ENCODE measurements at regions not wholly inside any gene's neighbourhood (a gene's known extent, or its start where the extent isn't known, plus 50 kb on each side); places are given as distances from the start of the nearest gene placed in this dataset.

DNA sequence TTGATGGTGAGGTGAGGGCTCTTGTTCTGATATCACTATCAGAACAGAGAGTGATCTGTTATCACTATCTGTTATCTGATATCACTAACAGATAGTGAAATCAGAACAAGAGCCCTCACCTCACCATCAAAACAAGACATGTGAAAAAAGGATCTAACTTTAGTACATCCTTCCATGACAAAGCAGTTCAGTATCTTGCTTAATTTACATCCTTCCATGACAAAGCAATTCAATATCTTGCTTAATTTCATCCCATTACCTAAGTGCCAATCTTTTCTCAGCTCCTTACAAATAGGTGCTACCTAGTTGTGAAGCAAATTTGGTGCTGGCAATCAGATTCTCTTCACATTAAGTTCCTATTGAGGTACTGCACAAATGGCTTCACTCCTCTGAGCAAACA, 1865.6 kb upstream of the FLRT2 start:
- TF ChIP-seq, protein P1, sequence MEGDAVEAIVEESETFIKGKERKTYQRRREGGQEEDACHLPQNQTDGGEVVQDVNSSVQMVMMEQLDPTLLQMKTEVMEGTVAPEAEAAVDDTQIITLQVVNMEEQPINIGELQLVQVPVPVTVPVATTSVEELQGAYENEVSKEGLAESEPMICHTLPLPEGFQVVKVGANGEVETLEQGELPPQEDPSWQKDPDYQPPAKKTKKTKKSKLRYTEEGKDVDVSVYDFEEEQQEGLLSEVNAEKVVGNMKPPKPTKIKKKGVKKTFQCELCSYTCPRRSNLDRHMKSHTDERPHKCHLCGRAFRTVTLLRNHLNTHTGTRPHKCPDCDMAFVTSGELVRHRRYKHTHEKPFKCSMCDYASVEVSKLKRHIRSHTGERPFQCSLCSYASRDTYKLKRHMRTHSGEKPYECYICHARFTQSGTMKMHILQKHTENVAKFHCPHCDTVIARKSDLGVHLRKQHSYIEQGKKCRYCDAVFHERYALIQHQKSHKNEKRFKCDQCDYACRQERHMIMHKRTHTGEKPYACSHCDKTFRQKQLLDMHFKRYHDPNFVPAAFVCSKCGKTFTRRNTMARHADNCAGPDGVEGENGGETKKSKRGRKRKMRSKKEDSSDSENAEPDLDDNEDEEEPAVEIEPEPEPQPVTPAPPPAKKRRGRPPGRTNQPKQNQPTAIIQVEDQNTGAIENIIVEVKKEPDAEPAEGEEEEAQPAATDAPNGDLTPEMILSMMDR (IDR thresholded peaks at IDR 0.05; ENCODE audit: low read length) = no peak
- no peak for TF ChIP-seq EZH2 (IDR thresholded peaks at IDR 0.05; ENCODE audit: borderline replicate concordance, low read length)
